ENCODE measurements at regions not wholly inside any gene's neighbourhood (a gene's known extent, or its start where the extent isn't known, plus 50 kb on each side); places are given as distances from the start of the nearest gene placed in this dataset.
"Not testable (repeated sequence)": the region's sequence is repeated elsewhere in the genome, so short reads cannot be mapped to it uniquely, and the experiment has no call there.

DNA sequence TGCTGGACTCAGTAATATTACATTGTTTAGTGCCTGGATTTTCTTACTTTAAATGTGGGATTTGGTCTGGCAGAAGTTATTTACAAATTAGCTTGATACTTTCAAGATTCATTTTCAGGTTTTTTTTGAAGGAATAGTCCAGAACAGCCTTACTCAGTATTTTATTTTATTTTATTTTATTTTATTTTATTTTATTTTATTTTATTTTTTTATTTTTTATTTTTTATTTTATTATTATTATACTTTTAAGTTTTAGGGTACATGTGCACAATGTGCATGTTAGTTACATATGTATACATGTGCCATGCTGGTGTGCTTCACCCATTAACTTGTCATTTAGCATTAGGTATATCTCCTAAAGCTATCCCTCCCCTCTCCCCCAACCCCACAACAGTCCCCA lies 380.5 kb upstream of the FTMT start:
- H3K27ac ChIP-seq; H3K4me1 ChIP-seq (replicated peaks); H3K27me3 ChIP-seq (replicated peaks); H3K9me3 ChIP-seq (replicated peaks); H3K36me3 ChIP-seq; H3K4me3 ChIP-seq; DNase-seq (ENCODE audit: low read depth in 1 of 2, low spot score in 2 of 2): not testable (repeated sequence)

GRCh38 chr5:121478636-121479035 lies 373.0 kb upstream of the FTMT start:
- H3K27me3 ChIP-seq (replicated peaks) = no peaks in the 10 kb centered on the region
- DNase-seq (ENCODE audit: low read depth in 1 of 2, low spot score in 2 of 2) = no peak
- no peaks in the 10 kb centered on the region for H3K9me3 ChIP-seq (replicated peaks)

DNA sequence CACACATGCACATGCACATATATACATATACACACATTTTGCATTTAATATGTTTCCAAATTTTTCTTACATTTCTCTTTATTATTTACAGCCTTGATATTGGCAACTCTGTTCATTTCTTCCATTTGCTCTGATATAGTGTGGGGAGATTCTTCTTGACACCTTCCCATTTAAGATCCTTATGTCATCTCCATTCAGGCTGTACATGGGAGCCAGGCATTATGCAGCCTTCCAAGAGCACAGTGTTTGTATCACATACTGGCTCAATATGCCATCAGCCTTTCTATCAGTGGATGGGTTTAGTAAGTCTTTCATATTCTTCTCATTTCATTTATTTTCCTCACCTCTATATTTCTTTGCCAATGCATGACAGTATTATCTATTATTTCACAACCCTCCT lies 372.3 kb upstream of the FTMT start:
- H3K4me1 ChIP-seq (replicated peaks) = no peaks in the 10 kb centered on the region
- no peak for DNase-seq (ENCODE audit: low read depth in 1 of 2, low spot score in 2 of 2)
- H3K27ac ChIP-seq = no peak overlapping the region
- H3K9me3 ChIP-seq (replicated peaks) = no peaks in the 10 kb centered on the region
- no peak overlapping the region for H3K4me3 ChIP-seq
- H3K27me3 ChIP-seq (replicated peaks) = no peaks in the 10 kb centered on the region
- H3K36me3 ChIP-seq = no peaks in the 10 kb centered on the region

More at GRCh38 chr5:121478636-121479035, 373.0 kb upstream of the FTMT start:
- no peak overlapping the region for H3K27ac ChIP-seq
- no peaks in the 10 kb centered on the region for H3K4me1 ChIP-seq (replicated peaks)
- H3K36me3 ChIP-seq = no peaks in the 10 kb centered on the region
- no peak overlapping the region for H3K4me3 ChIP-seq

- no peaks in the 10 kb centered on the region for H3K27me3 ChIP-seq (replicated peaks)
- no peaks in the 10 kb centered on the region for H3K4me1 ChIP-seq (replicated peaks)
- no peak overlapping the region for H3K27ac ChIP-seq
- no peaks in the 10 kb centered on the region for H3K9me3 ChIP-seq (replicated peaks)
- no peak overlapping the region for H3K4me3 ChIP-seq
- H3K36me3 ChIP-seq = no peaks in the 10 kb centered on the region
- no peak for DNase-seq (ENCODE audit: low read depth in 1 of 2, low spot score in 2 of 2)
Observed at GRCh38 chr5:121485281-121485680, 366.4 kb upstream of the FTMT start.

GRCh38 chr5:121485999-121486398 lies 365.7 kb upstream of the FTMT start:
- not testable (repeated sequence) for H3K27ac ChIP-seq; H3K4me1 ChIP-seq (replicated peaks); H3K9me3 ChIP-seq (replicated peaks); DNase-seq (ENCODE audit: low read depth in 1 of 2, low spot score in 2 of 2); H3K4me3 ChIP-seq; H3K36me3 ChIP-seq; H3K27me3 ChIP-seq (replicated peaks)

DNA sequence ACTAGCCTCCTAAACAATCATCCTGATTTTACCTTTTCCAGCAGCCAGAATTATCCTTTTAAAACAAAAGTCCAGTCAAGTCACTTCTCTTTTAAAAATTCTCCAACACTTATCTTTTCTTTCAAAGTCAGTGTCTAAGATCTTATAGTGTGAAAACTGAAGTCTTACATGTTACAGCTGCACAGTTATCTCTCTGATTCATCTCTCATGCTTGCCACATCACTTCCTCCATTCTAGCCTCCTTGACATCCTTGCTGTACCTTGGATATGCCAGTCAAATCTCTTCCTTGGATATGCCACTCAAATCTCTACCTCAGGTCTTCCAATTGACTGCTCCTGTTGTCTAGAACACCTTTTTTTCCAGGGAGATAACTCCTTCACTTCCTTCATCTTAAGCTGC lies 361.7 kb upstream of the FTMT start:
- Histone ChIP-seq H3K4me3 (no peak overlapping the region), H3K4me1 (replicated peaks) (no peaks in the 10 kb centered on the region), H3K9me3 (replicated peaks) (no peaks in the 10 kb centered on the region), H3K36me3 (no peaks in the 10 kb centered on the region), H3K27ac (no peak overlapping the region), H3K27me3 (replicated peaks) (no peaks in the 10 kb centered on the region; the same call in 1 of the 2 replicates)
- no peak for DNase-seq (ENCODE audit: low read depth in 1 of 2, low spot score in 2 of 2)

DNA sequence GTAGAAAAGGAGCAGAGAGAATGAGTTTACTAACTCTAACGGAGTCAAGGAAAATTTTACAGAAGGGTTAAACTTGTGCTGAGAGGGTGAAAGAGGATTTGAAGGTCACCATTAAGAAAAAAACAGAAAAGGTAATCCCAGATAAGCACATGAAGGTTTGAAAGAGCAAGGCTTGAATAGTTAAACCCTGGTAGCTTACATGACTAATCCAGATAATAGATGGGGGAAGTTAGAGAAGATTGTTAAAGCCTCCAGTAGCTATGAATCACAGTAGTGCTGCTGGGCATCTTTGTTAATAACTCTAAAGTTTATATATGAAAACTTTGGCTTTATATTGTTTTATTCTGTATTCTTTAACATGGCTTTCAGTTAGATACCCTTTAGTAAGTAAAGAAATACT lies 354.5 kb upstream of the FTMT start:
- Histone ChIP-seq H3K27ac (no peak overlapping the region), H3K9me3 (replicated peaks) (no peaks in the 10 kb centered on the region), H3K4me1 (replicated peaks) (no peaks in the 10 kb centered on the region), H3K36me3 (no peaks in the 10 kb centered on the region), H3K27me3 (replicated peaks) (no peaks in the 10 kb centered on the region), H3K4me3 (no peak overlapping the region)
- DNase-seq (ENCODE audit: low read depth in 1 of 2, low spot score in 2 of 2) = no peak

- no peak for DNase-seq (ENCODE audit: low read depth in 1 of 2, low spot score in 2 of 2)
- H3K36me3 ChIP-seq = no peaks in the 10 kb centered on the region
- no peaks in the 10 kb centered on the region for H3K9me3 ChIP-seq (replicated peaks)
- no peak overlapping the region for H3K4me3 ChIP-seq
- H3K4me1 ChIP-seq (replicated peaks) = no peaks in the 10 kb centered on the region
- no peak overlapping the region for H3K27ac ChIP-seq
- H3K27me3 ChIP-seq (replicated peaks) = no peaks in the 10 kb centered on the region
Observed at GRCh38 chr5:121500310-121500709, 351.4 kb upstream of the FTMT start.

GRCh38 chr5:121503111-121503840 lies 348.4 kb upstream of the FTMT start:
- Histone ChIP-seq H3K36me3 (no peaks in the 10 kb centered on the region), H3K27ac (no peak overlapping the region), H3K27me3 (replicated peaks) (no peaks in the 10 kb centered on the region), H3K4me3 (no peak overlapping the region), H3K9me3 (replicated peaks) (no peaks in the 10 kb centered on the region), H3K4me1 (replicated peaks) (no peaks in the 10 kb centered on the region)
- DNase-seq (ENCODE audit: low read depth in 1 of 2, low spot score in 2 of 2) = no peak

DNA sequence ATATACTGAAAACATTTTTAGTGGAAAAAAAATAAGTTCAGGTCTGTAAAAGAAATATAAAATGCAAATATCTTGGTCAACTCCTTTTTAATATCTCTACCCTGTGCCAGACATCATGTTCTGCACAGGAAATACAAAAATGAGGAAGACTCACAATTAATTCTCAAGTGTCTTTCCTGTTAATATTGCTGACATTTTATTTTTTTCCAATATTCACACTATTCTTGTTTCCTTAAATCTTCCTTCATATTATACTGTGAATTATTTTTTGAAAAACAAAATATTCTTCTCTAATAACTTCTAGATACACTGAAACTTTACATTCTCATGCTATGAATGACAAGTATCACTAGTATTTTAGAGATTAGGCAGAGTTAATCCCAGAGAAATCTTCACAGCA lies 334.7 kb upstream of the FTMT start:
- Histone ChIP-seq H3K4me1 (replicated peaks) (no peaks in the 10 kb centered on the region), H3K36me3 (no peaks in the 10 kb centered on the region), H3K27me3 (replicated peaks) (no peaks in the 10 kb centered on the region), H3K4me3 (no peak overlapping the region), H3K9me3 (replicated peaks) (no peaks in the 10 kb centered on the region), H3K27ac (no peak overlapping the region)
- DNase-seq (ENCODE audit: low read depth in 1 of 2, low spot score in 2 of 2) = no peak

DNA sequence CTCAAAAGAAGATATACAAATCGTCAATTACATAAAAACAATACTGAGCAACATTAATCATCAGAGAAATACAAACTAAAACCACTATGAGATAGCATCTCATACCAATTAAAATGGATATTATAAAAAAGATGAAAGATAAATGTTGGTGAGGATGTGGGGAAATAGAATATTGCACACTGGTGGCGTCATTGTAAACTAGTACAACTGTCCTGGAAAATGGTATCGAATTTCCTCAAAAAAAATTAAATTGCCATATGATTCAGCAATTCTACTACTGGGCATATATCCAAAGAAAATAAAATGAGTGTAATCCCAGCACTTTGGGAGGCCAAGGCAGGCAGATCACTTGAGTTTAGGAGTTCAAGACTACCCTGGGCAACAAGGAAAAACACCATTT lies 326.0 kb upstream of the FTMT start:
- no peaks in the 10 kb centered on the region for H3K36me3 ChIP-seq
- H3K27me3 ChIP-seq (replicated peaks) = no peaks in the 10 kb centered on the region
- no peak for DNase-seq (ENCODE audit: low read depth in 1 of 2, low spot score in 2 of 2)
- H3K27ac ChIP-seq = no peak overlapping the region
- H3K4me1 ChIP-seq (replicated peaks) = no peaks in the 10 kb centered on the region
- H3K9me3 ChIP-seq (replicated peaks) = no peaks in the 10 kb centered on the region
- H3K4me3 ChIP-seq = no peak overlapping the region

- DNase-seq (ENCODE audit: low read depth in 1 of 2, low spot score in 2 of 2) = no peak
- Histone ChIP-seq H3K4me3 (no peak overlapping the region), H3K27ac (no peak overlapping the region), H3K9me3 (replicated peaks) (no peaks in the 10 kb centered on the region), H3K27me3 (replicated peaks) (no peaks in the 10 kb centered on the region), H3K36me3 (no peaks in the 10 kb centered on the region), H3K4me1 (replicated peaks) (no peaks in the 10 kb centered on the region)
Observed at GRCh38 chr5:121526908-121527307, 324.8 kb upstream of the FTMT start.

DNA sequence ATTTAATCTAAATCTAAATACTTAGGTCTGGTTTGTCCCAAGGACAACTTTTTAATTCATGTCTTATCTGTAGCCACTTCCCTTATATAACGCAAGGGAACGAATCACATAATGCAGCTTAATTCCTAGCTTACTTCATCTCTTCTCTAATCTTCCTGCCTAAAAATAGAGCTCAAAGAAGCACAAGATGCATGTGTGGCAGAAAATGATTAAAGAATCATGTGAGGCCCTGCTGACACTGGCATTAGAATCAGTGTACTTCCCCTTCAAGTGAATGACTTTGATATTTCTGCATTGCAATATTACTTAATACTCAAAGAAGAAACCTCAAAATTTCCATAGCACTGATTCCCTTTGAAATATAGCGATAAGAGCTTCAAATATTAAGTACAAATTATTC lies 317.9 kb upstream of the FTMT start:
- no peaks in the 10 kb centered on the region for H3K4me1 ChIP-seq (replicated peaks)
- H3K27ac ChIP-seq = no peak overlapping the region
- H3K36me3 ChIP-seq = no peaks in the 10 kb centered on the region
- DNase-seq (ENCODE audit: low read depth in 1 of 2, low spot score in 2 of 2) = no peak
- no peaks in the 10 kb centered on the region for H3K27me3 ChIP-seq (replicated peaks)
- H3K9me3 ChIP-seq (replicated peaks) = no peaks in the 10 kb centered on the region
- H3K4me3 ChIP-seq = no peak overlapping the region

- no peaks in the 10 kb centered on the region for H3K9me3 ChIP-seq (replicated peaks)
- no peaks in the 10 kb centered on the region for H3K36me3 ChIP-seq
- no peak overlapping the region for H3K4me3 ChIP-seq
- DNase-seq (ENCODE audit: low read depth in 1 of 2, low spot score in 2 of 2) = no peak
- no peaks in the 10 kb centered on the region for H3K27me3 ChIP-seq (replicated peaks)
- no peaks in the 10 kb centered on the region for H3K4me1 ChIP-seq (replicated peaks)
- no peak overlapping the region for H3K27ac ChIP-seq
Observed at GRCh38 chr5:121550989-121551388, 300.7 kb upstream of the FTMT start.

DNA sequence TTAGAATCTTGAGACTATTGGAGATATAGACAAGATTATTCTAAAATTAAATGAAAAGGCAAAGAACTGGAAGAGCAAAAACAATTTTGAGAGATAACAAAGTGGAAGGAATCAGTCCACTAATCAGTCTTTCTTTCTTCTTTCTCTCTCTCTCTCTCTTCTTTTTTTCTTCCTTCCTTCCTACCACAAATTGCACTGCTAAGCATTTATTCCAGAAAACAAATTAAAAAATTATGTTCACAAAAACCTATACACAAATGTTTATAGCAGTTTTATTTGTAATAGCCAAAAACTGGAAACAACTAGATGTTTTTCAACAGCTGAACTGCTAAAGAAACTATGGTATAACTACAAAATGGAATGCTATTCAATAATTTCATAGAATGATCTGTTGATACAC lies 291.9 kb upstream of the FTMT start:
- Histone ChIP-seq H3K27ac (no peak overlapping the region), H3K36me3 (no peaks in the 10 kb centered on the region), H3K27me3 (replicated peaks) (no peaks in the 10 kb centered on the region), H3K4me3 (no peak overlapping the region), H3K9me3 (replicated peaks) (no peaks in the 10 kb centered on the region), H3K4me1 (replicated peaks) (no peaks in the 10 kb centered on the region)
- DNase-seq (ENCODE audit: low read depth in 1 of 2, low spot score in 2 of 2) = no peak
